Pancreas (tissue), 10 donors: ENCODE measurements at regions not wholly inside any gene's neighbourhood (a gene's known extent, or its start where the extent isn't known, plus 50 kb on each side); places are given as distances from the start of the nearest gene placed in this dataset.
A peak's percentile ranks its signal among the peaks of the same experiment; 100 is the strongest.

Source experiments
- ATAC-seq, 4 donors: fragments of 200-7000 bp; cut with Tn5 transposase; one replicate each; pipeline versions ENCODE4 v1.8.0 to v1.9.1; 2020; ENCODE audit warnings: mild to moderate bottlenecking in 4 of 4, moderate library complexity in 4 of 4
- DNase-seq, 6 donors: peaks; one replicate each; pipeline ENCODE4 v3.0.0-alpha.2; 2020
- FAIRE-seq: peaks from 2 replicates; lab custom pipeline; 2012; peaks lifted over from hg19 to GRCh38; lab: Jason Lieb, UNC
- H3K27ac ChIP-seq, 4 donors: fragments of 200-600 bp; sonication (generic); 1 replicate in 3 of 4; 2 replicates in 1 of 4; pipeline versions ENCODE4 v1.5.0 to v1.8.0; 2020
- H3K27me3 ChIP-seq, 4 donors: fragments of 200-600 bp; one replicate each; pipeline ENCODE4 v1.8.0; 2021
- H3K36me3 ChIP-seq, 3 donors: fragments of 200-600 bp; sonication (generic) in 1 of 3; one replicate each; pipeline versions ENCODE4 v1.5.0 to v1.8.0; 2020 to 2021
- H3K4me1 ChIP-seq, 3 donors: fragments of 200-600 bp; one replicate each; pipeline ENCODE4 v1.8.0; 2021
- H3K4me3 ChIP-seq, 4 donors: fragments of 200-600 bp; sonication (generic) in 2 of 4; one replicate each; pipeline versions ENCODE4 v1.5.0 to v1.8.0; 2020 to 2021
- H3K9me3 ChIP-seq, 4 donors: fragments of 200-600 bp; one replicate each; pipeline ENCODE4 v1.8.0; 2021
- WGBS, 2 donors: extraction: QIAGEN DNeasy Blood & Tissue Kit; methylation state at CpG; one replicate each; pipeline ENCODE4 v1.1.7; 2013; 5-methylcytosine and 5-hydroxymethylcytosine counted together
- intact Hi-C, 3 donors: fragments of 100-400 bp; cut with DNase I; formaldehyde crosslinking; loops; one replicate each; pipeline versions ENCODE4 v1.11.1 to v1.14.2; 2022
- TF ChIP-seq, protein P1 (sequence below), 4 donors: fragments of 200-600 bp; sonication (generic) in 3 of 4; IDR thresholded peaks; one replicate each; pipeline versions ENCODE4 v1.5.0 to v1.8.0; 2021; ENCODE audit warnings: antibody characterized with exemption in 4 of 4
- donor health status: healthy with polysubstance abuse.
- donor health status: DM: no; HTN: no; CAD: no; lungs with moderate emphysema.
- donor health status: DM: no; HTN: no; CAD: no.
- donor health status: control.
- donor health status: control.
- donor health status: Bipolar disorder and iron deficiency.
- donor health status: DM: yes; HTN: yes; CAD: no.
- donor health status: DM: no; HTN: no; CAD: no.
- donor health status: DM: no; HTN: no; CAD: no.
- donor health status: DM: yes; HTN: yes; CAD: no.

GRCh38 chr21:34022627-34023335, 50.6 kb upstream of the MRPS6 start:
- Histone ChIP-seq H3K4me3 (no peak overlapping the region), H3K27ac (no peak overlapping the region), H3K36me3 (no peaks in the 10 kb centered on the region), H3K27me3 (no peaks in the 10 kb centered on the region), H3K4me1 (peaks cover 0 to 7% (median 0%) of the 10 kb centered on the region in 3 donors), H3K9me3 (no peaks in the 10 kb centered on the region)
- ATAC-seq: peak in 2 of 4 donors; percentile 46 to 47
- 32 to 44% methylated on average over 3 of the region's 3 CpGs for WGBS, 2 donors
- TF ChIP-seq, protein P1, sequence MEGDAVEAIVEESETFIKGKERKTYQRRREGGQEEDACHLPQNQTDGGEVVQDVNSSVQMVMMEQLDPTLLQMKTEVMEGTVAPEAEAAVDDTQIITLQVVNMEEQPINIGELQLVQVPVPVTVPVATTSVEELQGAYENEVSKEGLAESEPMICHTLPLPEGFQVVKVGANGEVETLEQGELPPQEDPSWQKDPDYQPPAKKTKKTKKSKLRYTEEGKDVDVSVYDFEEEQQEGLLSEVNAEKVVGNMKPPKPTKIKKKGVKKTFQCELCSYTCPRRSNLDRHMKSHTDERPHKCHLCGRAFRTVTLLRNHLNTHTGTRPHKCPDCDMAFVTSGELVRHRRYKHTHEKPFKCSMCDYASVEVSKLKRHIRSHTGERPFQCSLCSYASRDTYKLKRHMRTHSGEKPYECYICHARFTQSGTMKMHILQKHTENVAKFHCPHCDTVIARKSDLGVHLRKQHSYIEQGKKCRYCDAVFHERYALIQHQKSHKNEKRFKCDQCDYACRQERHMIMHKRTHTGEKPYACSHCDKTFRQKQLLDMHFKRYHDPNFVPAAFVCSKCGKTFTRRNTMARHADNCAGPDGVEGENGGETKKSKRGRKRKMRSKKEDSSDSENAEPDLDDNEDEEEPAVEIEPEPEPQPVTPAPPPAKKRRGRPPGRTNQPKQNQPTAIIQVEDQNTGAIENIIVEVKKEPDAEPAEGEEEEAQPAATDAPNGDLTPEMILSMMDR (IDR thresholded peaks at IDR 0.05): no peak
- no peak for DNase-seq
- no peak for FAIRE-seq
- intact Hi-C loops: no loop called here

GRCh38 chr21:34021726-34022125, 51.7 kb upstream of the MRPS6 start:
- no peaks in the 10 kb centered on the region for H3K36me3 ChIP-seq
- TF ChIP-seq, protein P1 (IDR thresholded peaks at IDR 0.05): no peak
- no peak for FAIRE-seq
- H3K27ac ChIP-seq: no peak overlapping the region
- no peak overlapping the region for H3K4me3 ChIP-seq
- H3K4me1 ChIP-seq: peaks cover 0 to 7% (median 0%) of the 10 kb centered on the region in 3 donors
- H3K27me3 ChIP-seq: no peaks in the 10 kb centered on the region
- no peak for ATAC-seq
- H3K9me3 ChIP-seq: no peaks in the 10 kb centered on the region
- WGBS, 2 donors: 94 to 96% methylated on average over 2 of the region's 2 CpGs
- intact Hi-C loops: no loop called here
- DNase-seq: no peak

- Histone ChIP-seq H3K9me3 (no peaks in the 10 kb centered on the region), H3K27me3 (no peaks in the 10 kb centered on the region), H3K36me3 (no peaks in the 10 kb centered on the region), H3K4me1 (peaks cover 0 to 7% (median 0%) of the 10 kb centered on the region in 3 donors), H3K4me3 (no peak overlapping the region), H3K27ac (no peak overlapping the region)
- DNase-seq: no peak
- TF ChIP-seq, protein P1 (IDR thresholded peaks at IDR 0.05): no peak
- no peak for ATAC-seq
- FAIRE-seq: no peak
- intact Hi-C loops: no loop called here
- WGBS, 2 donors: 86 to 88% methylated on average over 4 of the region's 4 CpGs
Observed at GRCh38 chr21:34020983-34021553, 52.3 kb upstream of the MRPS6 start.

DNA sequence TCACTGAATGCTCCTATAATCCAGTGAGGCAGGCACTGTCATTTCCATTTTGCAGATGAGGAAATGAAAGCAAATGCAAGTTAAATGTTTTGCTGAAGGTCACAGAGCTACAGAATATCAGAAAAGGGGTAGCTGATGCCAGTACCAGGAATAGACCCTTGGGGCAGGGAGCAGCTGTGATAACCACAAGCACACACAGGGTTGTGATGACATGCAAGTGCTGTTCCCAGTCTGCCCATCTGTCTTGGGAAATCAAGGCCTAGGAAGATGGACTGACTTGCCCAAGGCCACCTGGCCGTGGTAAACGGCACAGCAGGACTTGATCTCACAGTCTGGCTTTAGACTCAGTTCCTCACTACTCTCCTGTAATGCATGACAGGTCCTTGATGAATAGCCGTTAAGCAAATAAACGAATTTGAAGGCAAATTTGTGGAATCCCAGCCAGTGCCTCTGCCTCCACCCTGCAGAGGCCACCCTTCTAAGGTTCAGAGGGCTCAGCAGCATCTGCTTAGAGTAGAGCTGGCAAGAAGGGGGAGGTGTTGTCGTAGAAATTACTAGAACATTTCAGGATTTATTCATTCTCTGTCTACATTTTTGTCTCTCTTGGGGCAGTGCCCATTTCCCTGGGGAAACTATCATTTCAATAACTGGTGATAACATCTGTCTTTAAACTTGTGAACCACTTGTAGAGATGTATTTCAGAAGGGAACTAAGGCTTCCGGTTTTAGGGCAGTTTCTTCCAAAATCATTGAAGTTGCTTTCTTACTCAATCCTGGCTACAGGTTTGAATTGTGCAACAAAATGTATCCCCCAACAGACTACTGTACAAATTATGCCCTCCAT, 53.2 kb upstream of the MRPS6 start:
- Histone ChIP-seq H3K4me1 (peaks cover 0 to 7% (median 0%) of the 10 kb centered on the region in 3 donors), H3K9me3 (no peaks in the 10 kb centered on the region), H3K36me3 (no peaks in the 10 kb centered on the region), H3K27ac (no peak overlapping the region), H3K27me3 (no peaks in the 10 kb centered on the region), H3K4me3 (no peak overlapping the region)
- TF ChIP-seq, protein P1 (IDR thresholded peaks at IDR 0.05): no peak
- intact Hi-C loops: no loop called here
- DNase-seq (no peak), FAIRE-seq (no peak), ATAC-seq (peak in 3 of 4 donors; percentile 16 to 54 (median 18))
- 30 to 40% methylated on average over 6 of the region's 6 CpGs for WGBS, 2 donors
